Uterus (tissue), 2 donors: ENCODE measurements at regions not wholly inside any gene's neighbourhood (a gene's known extent, or its start where the extent isn't known, plus 50 kb on each side); places are given as distances from the start of the nearest gene placed in this dataset.

Experiments used
- CTCF ChIP-seq, 4 experiments: fragments of 200-600 bp in 2 of 4; fragments of 450-650 bp in 2 of 4; sonication (generic) in 2 of 4; IDR thresholded peaks; one replicate each; pipeline ENCODE4 v1.5.1; 2016 to 2019; ENCODE audit warnings: antibody characterized with exemption in 4 of 4, mild to moderate bottlenecking in 2 of 4, moderate library complexity in 1 of 4
- POLR2A ChIP-seq, 2 donors: fragments of 450-650 bp; IDR thresholded peaks; one replicate each; pipeline ENCODE4 v1.6.1; 2016; ENCODE audit warnings: antibody characterized with exemption in 2 of 2, mild to moderate bottlenecking in 1 of 2, moderate library complexity in 1 of 2

GRCh38 chr2:47629501-47630460, 59.0 kb upstream of the KCNK12 start:
- TF ChIP-seq POLR2A (IDR thresholded peaks at IDR 0.05), result no peak
- TF ChIP-seq CTCF (IDR thresholded peaks at IDR 0.05), result no peak
